Activated gamma-delta T cell treated with Interleukin-2 at 50 U/mL for 16 hours (primary cell): ENCODE measurements at regions not wholly inside any gene's neighbourhood (a gene's known extent, or its start where the extent isn't known, plus 50 kb on each side); places are given as distances from the start of the nearest gene placed in this dataset.
"Not testable (repeated sequence)": the region's sequence is repeated elsewhere in the genome, so short reads cannot be mapped to it uniquely, and the experiment has no call there.

ENCODE experiments used
- DNase-seq: peaks from one replicate; pipeline ENCODE4 v3.0.0-alpha.2; 2020

GRCh38 chr5:36392186-36392585 lies 90.5 kb upstream of the RANBP3L start:
- DNase-seq, result no peak

- DNase-seq, result no peak
These were observed 91.1 kb upstream of the RANBP3L start for GRCh38 chr5:36392818-36393217.

GRCh38 chr5:36393656-36394428 lies 92.1 kb upstream of the RANBP3L start:
- no peak for DNase-seq

- DNase-seq, result no peak
These were observed 93.6 kb upstream of the RANBP3L start for GRCh38 chr5:36395260-36395659.

DNA sequence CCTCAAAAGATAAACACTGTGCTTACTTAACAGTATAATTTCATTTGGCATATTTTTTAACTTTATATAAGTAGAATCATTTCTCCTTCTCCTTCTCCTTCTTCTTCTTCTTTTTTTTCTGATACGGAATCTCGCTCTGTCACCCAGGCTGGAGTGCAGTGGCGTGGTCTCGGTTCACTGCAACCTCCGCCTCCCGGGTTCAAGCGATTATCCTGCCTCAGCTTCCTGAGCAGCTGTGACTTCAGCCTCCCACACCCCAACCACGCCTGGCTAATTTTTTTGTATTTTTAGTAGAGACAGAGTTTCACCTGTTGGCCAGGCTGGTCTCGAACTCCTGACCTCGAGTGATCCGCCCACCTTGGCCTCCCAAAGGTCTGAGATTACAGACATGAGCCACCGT lies 94.2 kb upstream of the RANBP3L start:
- not testable (repeated sequence) for DNase-seq

DNA sequence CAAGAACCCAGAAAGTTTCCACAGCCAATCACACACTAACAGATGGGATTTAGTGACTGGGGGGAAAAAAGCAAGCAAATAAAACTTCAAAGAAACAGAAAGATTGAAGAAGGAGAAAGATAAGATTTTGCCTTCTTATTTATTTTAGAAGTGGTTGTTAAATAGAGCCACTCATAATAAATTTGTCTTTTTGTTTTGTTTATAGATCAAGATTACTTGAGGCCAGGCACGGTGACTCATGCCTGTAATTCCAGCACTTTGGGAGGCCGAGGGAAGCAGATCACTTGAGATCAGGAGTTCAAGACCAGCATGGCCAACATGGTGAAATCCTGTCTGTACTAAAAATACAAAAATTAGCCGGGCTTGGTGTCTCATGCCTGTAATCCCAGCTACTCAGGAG lies 94.9 kb upstream of the RANBP3L start:
- no peak for DNase-seq

DNA sequence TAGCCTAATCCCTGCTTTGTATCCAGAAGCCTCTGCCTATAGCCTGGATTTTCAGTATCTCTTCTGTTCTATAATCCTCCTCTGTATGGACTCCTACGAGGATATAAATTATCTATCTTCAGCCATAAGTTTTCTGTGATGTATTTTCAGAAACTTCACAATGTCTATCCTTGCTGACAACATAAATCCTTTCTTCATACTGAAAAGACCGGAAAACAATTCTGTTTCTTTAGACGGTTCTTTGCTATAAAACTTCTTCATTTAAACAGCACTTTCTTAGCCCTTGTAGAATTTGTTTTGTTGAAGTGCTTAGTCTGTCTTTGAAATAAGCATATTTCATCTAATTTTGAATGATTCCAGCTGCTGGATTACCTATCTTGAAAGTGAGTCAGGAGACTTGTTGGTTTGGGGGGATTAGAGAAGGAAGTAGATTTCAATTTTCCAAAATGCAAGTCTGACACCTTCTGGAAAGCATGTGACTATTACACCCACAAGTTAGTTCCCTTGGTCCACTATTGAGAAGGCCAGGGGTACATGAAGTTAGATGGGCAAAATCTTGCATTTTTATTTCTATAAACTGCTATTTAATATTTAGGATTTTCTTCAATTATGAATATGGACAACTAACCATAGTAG lies 96.3 kb upstream of the RANBP3L start:
- DNase-seq, result no peak

DNA sequence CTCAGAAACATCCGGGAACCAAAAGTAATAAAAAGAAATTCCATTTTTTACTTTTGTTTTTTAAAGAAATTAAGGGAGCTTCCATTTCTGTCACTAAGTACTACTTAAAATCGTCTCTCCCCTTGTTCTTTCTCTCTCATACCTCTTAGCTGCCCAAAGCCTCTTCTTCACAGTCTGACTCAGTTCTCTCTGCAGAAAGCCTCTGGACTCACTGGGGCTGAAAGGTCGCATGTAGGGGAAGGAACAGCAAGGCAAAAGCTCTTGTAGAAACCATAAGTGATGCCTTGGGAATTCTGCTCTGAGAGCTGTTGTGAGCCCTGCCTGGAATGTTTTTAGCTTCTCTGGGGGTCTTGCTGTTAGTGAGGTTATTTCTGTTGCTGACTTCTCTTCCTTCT lies 100.8 kb upstream of the RANBP3L start:
- DNase-seq, result no peak

DNA sequence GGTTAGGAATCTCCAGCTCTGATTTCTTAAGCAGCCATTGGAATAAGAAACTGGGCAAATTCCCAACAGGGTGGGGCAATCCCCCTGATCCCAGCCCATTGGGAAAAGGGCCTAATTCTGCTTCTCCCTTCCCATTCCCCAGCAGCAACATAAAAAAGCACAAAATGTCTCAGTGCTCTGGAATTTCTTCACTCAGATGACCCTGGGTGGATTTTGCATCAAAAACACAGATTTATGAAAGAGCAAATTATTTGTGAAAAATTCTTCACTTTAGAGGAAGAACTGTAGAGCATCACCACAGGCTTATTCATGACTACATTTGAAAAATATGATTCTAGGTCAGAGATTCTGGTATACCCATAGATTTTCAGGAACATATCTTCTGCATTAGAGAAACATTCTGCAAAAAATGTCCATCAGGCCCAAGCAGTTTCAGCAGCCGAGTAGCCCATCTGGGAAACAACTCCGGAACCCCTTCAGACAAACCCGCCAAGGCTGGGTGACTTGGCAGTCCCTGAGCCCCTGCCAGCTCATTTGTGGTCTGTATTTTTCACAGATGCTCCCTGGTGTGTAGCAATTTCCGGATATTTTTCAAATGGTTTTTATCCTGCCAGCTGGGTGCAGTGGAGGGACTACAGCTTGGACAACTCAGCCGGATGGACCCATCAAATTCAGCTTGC lies 102.1 kb upstream of the RANBP3L start:
- DNase-seq, result no peak

- no peak for DNase-seq
These were observed 104.3 kb upstream of the RANBP3L start for GRCh38 chr5:36406023-36406422.

DNA sequence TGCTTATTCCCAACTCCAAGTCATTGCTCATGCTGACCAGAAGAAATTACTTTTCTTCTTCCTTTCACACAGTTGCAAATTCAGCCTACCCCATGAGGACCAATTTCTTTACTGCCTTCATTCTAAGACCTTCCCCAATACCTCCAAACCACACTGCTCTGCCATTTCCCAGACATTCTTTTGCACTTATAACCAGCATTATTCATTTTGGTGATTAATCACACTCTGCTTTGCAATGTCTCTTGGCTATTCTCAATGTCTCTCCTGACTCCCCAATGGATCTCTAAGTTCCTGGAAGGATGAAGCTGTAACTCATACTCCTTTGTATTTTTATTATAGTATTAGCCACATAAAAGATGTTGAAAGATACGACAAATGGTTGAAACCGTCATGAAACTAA lies 105.7 kb upstream of the RANBP3L start:
- DNase-seq, result no peak

GRCh38 chr5:36409711-36410110 lies 108.0 kb upstream of the RANBP3L start:
- not testable (repeated sequence) for DNase-seq

DNA sequence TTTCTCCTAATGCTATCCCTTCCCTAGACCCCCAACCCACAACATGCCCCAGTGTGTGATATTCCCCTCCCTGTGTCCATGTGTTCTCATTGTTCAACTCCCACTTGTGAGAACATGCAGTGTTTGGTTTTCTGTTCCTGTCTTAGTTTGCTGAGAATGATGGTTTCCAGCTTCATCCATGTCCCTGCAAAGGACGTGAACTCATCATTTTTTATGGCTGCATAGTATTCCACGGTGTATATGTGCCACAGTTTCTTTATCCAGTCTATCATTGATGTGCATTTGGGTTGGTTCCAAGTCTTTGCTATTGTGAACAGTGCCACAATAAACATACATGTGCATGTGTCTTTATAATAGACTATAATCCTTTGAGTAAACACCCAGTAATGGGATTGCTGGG lies 109.0 kb upstream of the RANBP3L start:
- not testable (repeated sequence) for DNase-seq

- DNase-seq, result no peak
These were observed 113.2 kb upstream of the RANBP3L start for GRCh38 chr5:36414869-36415282.

GRCh38 chr5:36416605-36417004 lies 114.9 kb upstream of the RANBP3L start:
- no peak for DNase-seq

GRCh38 chr5:36417221-36417620 lies 115.5 kb upstream of the RANBP3L start:
- DNase-seq, result no peak

DNA sequence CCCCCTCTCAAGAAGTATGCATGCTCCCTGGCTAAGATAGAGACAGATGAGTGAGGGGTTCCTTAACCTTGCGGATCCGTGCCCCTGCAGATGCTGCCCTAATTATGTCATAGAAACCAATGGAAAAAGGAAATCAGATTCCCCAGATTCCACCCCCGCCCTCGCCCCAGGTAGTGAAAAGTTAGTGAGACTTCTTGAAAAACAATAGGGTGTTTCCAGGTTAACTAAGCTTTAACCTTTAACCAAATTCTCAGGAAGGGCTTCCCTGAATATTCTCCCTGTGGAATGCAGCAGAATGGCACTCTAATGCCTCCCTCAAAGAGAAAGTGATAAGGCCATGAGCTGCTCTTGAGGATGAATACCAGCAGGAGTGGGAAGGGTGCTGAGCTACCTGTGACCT lies 116.0 kb upstream of the RANBP3L start:
- DNase-seq, result no peak

GRCh38 chr5:36418152-36418979 lies 116.7 kb upstream of the RANBP3L start:
- DNase-seq, result no peak

- DNase-seq, result no peak
These were observed 119.6 kb upstream of the RANBP3L start for GRCh38 chr5:36421256-36421655.

DNA sequence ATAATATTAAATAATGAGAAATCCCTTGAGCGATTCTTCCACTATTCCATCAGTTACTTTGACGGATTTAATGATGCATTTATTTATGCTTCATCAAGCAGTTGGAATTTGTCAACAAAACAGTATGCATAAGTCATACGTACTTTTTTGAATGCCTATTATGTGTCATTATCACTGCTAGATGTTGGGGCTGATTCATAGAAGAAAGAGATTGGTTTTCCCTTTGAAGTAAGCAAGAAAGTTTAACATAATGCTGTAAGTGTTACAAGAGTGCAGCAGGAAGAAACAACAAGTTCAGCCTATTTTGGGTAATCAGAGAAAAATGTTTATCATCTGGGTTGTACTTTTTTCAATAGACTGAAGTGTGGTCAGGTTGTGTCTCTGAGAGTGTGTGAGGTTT lies 121.2 kb upstream of the RANBP3L start:
- DNase-seq, result no peak

DNA sequence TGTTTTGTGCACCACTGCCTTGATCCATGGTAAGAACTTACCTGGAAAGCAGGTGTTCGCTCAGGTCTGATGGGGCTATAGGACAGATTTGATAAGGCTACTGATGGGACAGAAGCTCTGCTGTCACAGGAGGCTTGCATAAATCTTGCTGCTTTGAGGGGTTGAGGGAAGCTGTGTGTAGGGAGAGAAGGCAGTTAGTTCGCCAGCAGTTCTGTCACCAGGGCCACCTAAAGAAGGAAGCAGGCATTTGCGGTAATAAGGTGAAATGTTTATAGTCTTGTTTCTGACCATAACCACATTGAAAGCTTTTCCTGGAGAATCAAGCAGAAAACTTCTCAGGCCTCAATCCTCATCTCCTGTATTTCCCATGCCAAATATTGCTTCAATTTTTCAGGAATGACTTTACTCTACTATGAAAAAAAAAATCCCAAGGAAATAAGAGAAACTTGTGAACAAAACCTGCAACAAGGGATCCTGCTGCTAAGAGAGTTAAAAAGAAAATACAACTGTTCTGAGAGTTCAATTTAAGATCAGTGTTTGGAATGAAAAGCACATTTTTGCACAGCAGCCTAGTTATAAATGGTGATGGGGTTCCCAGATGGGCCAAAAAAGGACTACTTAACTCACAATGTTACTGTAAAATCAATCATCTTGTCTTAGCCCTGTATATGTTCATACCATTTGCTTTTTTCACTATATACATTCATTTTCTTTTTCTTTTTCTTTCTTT lies 122.0 kb upstream of the RANBP3L start:
- DNase-seq, result no peak

DNA sequence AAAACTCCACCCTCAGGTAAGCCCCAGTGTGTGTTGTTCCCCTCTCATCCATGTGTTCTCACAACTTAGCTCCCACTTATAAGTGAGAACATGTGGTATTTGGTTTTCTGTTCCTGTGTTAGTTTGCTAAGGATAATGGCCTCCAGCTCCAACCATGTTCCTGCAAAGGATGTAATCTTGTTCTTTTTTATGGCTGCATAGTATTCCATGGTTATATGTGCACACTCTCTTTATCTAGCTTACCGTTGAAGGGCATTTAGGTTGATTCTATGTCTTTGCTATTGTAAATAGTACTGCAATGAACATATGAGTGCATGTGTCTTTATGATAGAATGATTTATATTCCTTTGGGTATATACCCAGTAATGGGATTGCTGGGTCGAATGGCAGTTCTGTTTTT lies 124.4 kb upstream of the RANBP3L start:
- DNase-seq, result not testable (repeated sequence)

DNA sequence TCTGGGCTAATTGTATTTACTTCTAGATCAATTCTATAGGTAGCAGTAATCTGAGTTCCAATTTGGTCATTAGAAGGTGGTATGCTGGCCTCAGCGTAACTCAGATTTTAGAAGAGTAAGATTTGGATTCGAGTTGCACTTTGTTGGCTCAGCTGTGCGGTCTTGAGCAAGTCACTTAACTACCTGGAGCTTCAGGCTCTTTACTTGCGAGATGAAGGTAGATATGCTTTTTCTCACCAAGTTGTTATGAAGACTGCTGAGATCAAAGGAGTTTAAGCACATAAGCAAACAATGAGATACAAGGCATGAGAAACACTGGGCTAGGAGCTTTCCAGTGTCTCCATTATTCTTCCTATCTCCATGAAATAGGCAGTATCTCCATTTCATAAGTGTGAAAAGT lies 133.8 kb upstream of the RANBP3L start:
- no peak for DNase-seq
